ENCODE measurements at regions not wholly inside any gene's neighbourhood (a gene's known extent, or its start where the extent isn't known, plus 50 kb on each side); places are given as distances from the start of the nearest gene placed in this dataset.

- H3K27ac ChIP-seq (ENCODE audit: extremely low read depth, low read depth, low read length) = no peak overlapping the region
- intact Hi-C loops (cut with micrococcal nuclease) (loop anchor here (10.0 kb wide), 1 partner anchor 91 kb away; the partner anchor contains the start of gene KIF5B), in situ Hi-C loops (cut with MboI) (no loop called here)
- H3K9me1 ChIP-seq (ENCODE audit: control insufficient read depth, insufficient read depth, low read length) = peaks cover 3% of the 10 kb centered on the region
- no peak overlapping the region for H3K4me3 ChIP-seq
- WGBS (ENCODE audit: insufficient coverage, low coverage, missing lambda C conversion rate) = 21% methylated on average over 4 of the region's 4 CpGs
- no peaks in the 10 kb centered on the region for H3K36me3 ChIP-seq (ENCODE audit: control insufficient read depth, insufficient read depth, low read length)
- peaks cover 4 to 15% of the 10 kb centered on the region in 2 experiments for H3K4me1 ChIP-seq (replicated peaks in 1 of 2; ENCODE audit: control insufficient read depth in 2 of 2, insufficient read depth in 2 of 2, low read length in 2 of 2)
- no peak for FAIRE-seq
- H4K20me1 ChIP-seq (replicated peaks; ENCODE audit: control insufficient read depth, insufficient read depth, low read length) = no peaks in the 10 kb centered on the region
- H3K9ac ChIP-seq (ENCODE audit: insufficient read depth in 1 of 2, low read depth in 2 of 2, low read length in 2 of 2) = no peak overlapping the region
- DNase-seq (ENCODE audit: extremely low read depth in 1 of 4, low spot score in 3 of 4) = no peak
- no peak overlapping the region for H2AFZ ChIP-seq (ENCODE audit: low read depth, low read length)
- BruUV-seq (replicated peaks) = no TSS peak
- POLR2A ChIA-PET = interaction anchor here (0.6 kb wide), 1 partner anchor 82 kb away, joined by 3 read pairs; no protein-coding TSS in a partner anchor
- CTCF ChIA-PET (ENCODE audit: low intra/inter-chr PET ratio) = no interaction called here
- no peaks in the 10 kb centered on the region for H3K79me2 ChIP-seq (ENCODE audit: control insufficient read depth, insufficient read depth, low read length)
- TF ChIP-seq CEBPG (CRISPR knock-in tag; IDR thresholded peaks at IDR 0.05) (no peak), CEBPG (tag; conservative IDR thresholded peaks at IDR 0.05 in 1 of 2, IDR thresholded peaks at IDR 0.05 in 1 of 2) (no peak), ETV5 (CRISPR knock-in tag; IDR thresholded peaks at IDR 0.05; ENCODE audit: low read depth) (no peak)
- H3K27me3 ChIP-seq (ENCODE audit: control insufficient read depth in 2 of 2, insufficient read depth in 2 of 2, low read length in 2 of 2) = no peaks in the 10 kb centered on the region; a peak in 1 of 5 replicates
- no peaks in the 10 kb centered on the region for H3K9me3 ChIP-seq (replicated peaks; ENCODE audit: control insufficient read depth, insufficient read depth, low read depth, low read length)
- no peak overlapping the region for H3K4me2 ChIP-seq (ENCODE audit: insufficient read depth, low read length)
- no peak for ATAC-seq
Observed at GRCh38 chr10:32146166-32146565, 89.9 kb upstream of the KIF5B start.

GRCh38 chr10:32144817-32145688 lies 88.8 kb upstream of the KIF5B start:
- Histone ChIP-seq H3K9me1 (ENCODE audit: control insufficient read depth, insufficient read depth, low read length) (peaks cover 3% of the 10 kb centered on the region), H3K79me2 (ENCODE audit: control insufficient read depth, insufficient read depth, low read length) (no peaks in the 10 kb centered on the region), H3K4me1 (replicated peaks in 1 of 2; ENCODE audit: control insufficient read depth in 2 of 2, insufficient read depth in 2 of 2, low read length in 2 of 2) (peaks cover 0 to 9% of the 10 kb centered on the region in 2 experiments; a peak in 3 of 5 replicates), H3K27ac (ENCODE audit: extremely low read depth, low read depth, low read length) (no peak overlapping the region), H4K20me1 (replicated peaks; ENCODE audit: control insufficient read depth, insufficient read depth, low read length) (no peaks in the 10 kb centered on the region), H3K36me3 (ENCODE audit: control insufficient read depth, insufficient read depth, low read length) (no peaks in the 10 kb centered on the region), H3K27me3 (ENCODE audit: control insufficient read depth in 2 of 2, insufficient read depth in 2 of 2, low read length in 2 of 2) (no peaks in the 10 kb centered on the region; a peak in 1 of 5 replicates), H3K4me2 (ENCODE audit: insufficient read depth, low read length) (no peak overlapping the region), H3K9ac (ENCODE audit: insufficient read depth in 1 of 2, low read depth in 2 of 2, low read length in 2 of 2) (no peak overlapping the region), H3K9me3 (replicated peaks; ENCODE audit: control insufficient read depth, insufficient read depth, low read depth, low read length) (no peaks in the 10 kb centered on the region), H3K4me3 (no peak overlapping the region), H2AFZ (ENCODE audit: low read depth, low read length) (no peak overlapping the region)
- DNase-seq (ENCODE audit: extremely low read depth in 1 of 4, low spot score in 3 of 4) (no peak), ATAC-seq (no peak), FAIRE-seq (no peak)
- intact Hi-C loops (cut with micrococcal nuclease) (loop anchor here (10.0 kb wide), 1 partner anchor 90 kb away; the partner anchor contains the start of gene KIF5B), in situ Hi-C loops (cut with MboI) (no loop called here)
- ChIA-PET POLR2A (interaction anchor here (0.6 to 0.7 kb wide), 3 partner anchors 40 to 594 kb away, joined by 3 to 5 read pairs (median 4); no protein-coding TSS in a partner anchor), CTCF (ENCODE audit: low intra/inter-chr PET ratio) (no interaction called here)
- no TSS peak for BruUV-seq (replicated peaks)
- WGBS (ENCODE audit: insufficient coverage, low coverage, missing lambda C conversion rate) = 21% methylated on average over 10 of the region's 10 CpGs
- TF ChIP-seq FOXM1 (IDR thresholded peaks at IDR 0.05; ENCODE audit: low read depth) = no peak
- TF ChIP-seq FOXM1 (CRISPR knock-in tag; IDR thresholded peaks at IDR 0.05; ENCODE audit: low read depth) = no peak
- no peak for TF ChIP-seq MBD2 (IDR thresholded peaks at IDR 0.05; ENCODE audit: borderline replicate concordance, low read depth)
- TF ChIP-seq WHSC1 (IDR thresholded peaks at IDR 0.05; ENCODE audit: low read length) = no peak
- no peak for TF ChIP-seq MEF2A (IDR thresholded peaks at IDR 0.05; ENCODE audit: control insufficient read depth, low read depth, low read length)
- no peak for TF ChIP-seq CCNT2 (IDR thresholded peaks at IDR 0.05; ENCODE audit: borderline replicate concordance, extremely low read depth, insufficient read length, low read depth, low read length)
- TF ChIP-seq ZNF133 (CRISPR knock-in tag; IDR thresholded peaks at IDR 0.05) = no peak
- no peak for TF ChIP-seq POLR3A (IDR thresholded peaks at IDR 0.05; ENCODE audit: borderline replicate concordance, extremely low read depth, insufficient read depth, insufficient read length)
- no peak for TF ChIP-seq POLR3G (IDR thresholded peaks at IDR 0.05; ENCODE audit: extremely low read depth, insufficient read length, insufficient replicate concordance)
- TF ChIP-seq ZNF512 (tag; IDR thresholded peaks at IDR 0.05) = no peak
- no peak for TF ChIP-seq LEF1 (IDR thresholded peaks at IDR 0.05)

Measured in K562 (cell line).